ENCODE measurements at regions not wholly inside any gene's neighbourhood (a gene's known extent, or its start where the extent isn't known, plus 50 kb on each side); places are given as distances from the start of the nearest gene placed in this dataset.
"Not testable (repeated sequence)": the region's sequence is repeated elsewhere in the genome, so short reads cannot be mapped to it uniquely, and the experiment has no call there.

DNA sequence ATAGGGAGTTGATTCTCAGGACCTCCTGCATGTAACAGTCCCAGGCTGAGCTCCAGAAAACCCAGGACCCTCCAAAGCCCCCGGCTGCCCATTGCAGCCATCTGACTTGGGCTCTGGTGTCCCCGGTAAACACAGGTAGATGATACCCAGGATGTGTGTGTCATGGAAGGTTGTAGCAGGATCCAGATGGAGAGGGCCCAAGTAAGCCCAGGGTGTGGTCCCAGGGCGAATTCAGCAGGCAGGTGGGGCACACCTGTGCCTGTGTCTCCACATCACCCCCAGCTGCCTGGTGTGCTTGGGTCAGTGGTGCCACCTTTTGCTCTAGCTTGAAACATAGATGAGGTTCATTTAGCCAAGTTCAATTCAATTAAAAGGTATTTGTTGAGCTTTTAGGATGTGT, 524.1 kb downstream of the GLRX3 start:
- no peak for DNase-seq (ENCODE audit: low read depth)

DNA sequence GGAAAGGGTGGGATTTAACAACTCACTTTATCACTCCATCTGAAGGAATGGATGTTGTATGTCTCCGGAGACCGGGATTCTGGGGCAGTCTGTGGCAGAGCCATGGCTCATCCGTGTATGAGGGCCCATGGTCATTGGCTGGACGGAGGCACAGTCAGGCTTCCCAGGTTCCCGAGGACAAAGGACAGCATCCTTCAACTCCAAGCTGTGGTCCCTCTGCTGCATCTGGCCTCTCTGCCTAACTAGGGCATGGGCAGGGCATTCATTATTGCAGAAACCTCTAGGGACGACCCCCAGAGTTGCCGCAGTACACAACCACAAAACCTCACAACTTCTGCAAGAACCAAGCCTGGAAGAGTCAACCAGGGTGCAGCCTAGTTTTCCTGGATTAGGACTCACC, 525.2 kb downstream of the GLRX3 start:
- no peak for DNase-seq (ENCODE audit: low read depth)

DNA sequence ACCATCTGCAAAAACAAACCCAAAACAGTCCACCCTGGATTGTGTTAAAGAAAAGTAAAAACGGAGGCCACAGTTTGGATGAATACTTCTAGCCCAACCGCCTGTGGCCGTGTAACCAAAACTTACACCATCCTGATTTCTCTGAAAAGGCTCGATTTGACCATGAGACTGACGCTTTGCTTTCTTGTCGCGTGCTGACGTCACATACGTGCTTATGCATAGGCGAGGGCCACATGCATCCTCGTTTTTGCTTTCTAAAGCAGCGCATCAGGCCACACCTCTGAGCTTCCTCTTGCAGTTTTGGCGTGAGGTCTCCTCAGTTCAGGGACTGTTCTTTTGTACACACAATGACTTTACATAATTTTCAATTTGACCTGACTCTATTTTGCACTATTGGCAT, 526.6 kb downstream of the GLRX3 start:
- DNase-seq (ENCODE audit: low read depth) = no peak

DNA sequence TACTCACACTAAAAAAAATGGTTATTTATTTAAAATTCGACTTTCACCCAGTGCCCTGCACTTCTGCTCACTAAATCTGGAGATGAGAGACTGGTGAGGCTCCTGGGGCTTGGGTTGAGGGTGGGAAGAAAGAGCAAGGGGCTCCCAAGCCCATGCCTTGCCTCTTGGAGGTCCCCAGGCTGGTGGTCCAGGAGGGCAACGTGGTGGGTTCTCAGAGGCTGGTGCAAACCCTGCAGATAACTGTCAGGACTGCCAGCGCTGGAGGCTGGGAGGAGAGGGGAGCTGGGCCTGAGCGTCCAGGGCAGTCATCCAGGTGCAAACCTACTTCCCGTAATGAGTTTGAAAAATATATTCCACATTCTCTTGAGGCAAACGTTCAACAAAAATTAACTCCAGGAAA, 528.3 kb downstream of the GLRX3 start:
- no peak for DNase-seq (ENCODE audit: low read depth)

DNA sequence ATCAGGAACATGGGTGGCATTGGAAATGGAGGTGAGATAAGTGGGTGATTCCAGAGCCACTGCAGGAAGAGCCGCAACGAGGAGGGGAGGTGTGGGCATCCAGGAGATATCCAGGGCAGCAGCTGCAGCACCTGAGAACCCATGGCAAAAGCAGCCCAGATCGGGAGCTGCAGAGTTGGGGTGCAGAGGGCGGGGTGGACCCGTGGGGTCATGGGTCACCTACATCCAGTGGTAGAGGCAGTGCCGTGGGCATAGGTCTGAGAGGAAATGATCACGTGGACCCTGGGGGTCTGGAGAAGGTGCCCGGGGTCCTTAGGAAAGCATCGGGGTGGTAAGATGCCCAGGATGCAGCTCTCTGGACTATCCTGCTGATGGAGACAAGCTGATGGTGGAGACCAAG, 530.0 kb downstream of the GLRX3 start:
- no peak for DNase-seq (ENCODE audit: low read depth)

DNA sequence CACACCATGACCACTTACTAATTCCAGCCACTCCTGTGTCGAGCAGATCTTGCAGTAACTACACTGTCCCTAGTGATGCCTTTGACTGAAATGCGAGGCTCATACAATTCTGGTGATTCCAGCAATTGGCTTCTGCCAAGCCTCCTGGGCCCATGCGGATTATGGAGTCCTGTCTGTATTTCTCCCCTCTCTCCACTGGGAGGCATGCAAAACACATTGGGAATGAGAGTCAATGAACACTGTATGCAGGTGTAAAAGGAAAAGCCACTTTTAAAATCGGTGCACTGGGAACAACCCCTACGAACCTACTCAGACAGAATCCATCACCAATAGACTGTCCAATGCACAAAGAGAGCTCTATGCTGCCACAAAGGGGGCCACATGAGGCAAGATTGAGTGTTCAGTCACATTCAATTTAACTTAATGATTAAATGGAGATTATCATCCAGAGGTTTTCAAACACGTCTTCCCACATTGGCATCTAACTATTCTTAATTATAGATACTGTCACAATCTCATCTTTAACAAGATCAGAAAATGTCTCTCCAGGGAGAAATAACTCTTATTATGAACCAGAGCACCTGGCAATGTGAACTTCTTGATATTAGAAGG, 550.6 kb downstream of the GLRX3 start:
- no peak for DNase-seq (ENCODE audit: low read depth)

DNA sequence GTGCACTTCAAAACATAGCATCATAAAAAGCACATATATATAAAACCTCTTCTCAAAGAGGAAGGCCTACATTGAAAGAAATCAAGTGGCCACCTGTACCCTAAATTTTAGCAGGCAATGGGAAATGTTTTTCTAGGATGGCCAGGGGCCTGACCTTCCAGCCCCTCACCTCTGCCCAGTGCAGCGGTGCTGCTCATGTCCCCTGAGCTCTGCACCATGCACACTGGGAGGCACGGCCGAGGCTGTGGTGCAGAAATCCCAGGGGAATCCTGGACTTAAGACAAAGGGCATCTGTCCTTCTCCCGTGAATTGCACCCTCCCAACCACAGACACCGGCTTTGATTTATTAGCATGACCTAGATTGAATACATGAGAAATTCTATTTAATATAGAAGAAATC, 551.4 kb downstream of the GLRX3 start:
- DNase-seq (ENCODE audit: low read depth) = no peak

DNA sequence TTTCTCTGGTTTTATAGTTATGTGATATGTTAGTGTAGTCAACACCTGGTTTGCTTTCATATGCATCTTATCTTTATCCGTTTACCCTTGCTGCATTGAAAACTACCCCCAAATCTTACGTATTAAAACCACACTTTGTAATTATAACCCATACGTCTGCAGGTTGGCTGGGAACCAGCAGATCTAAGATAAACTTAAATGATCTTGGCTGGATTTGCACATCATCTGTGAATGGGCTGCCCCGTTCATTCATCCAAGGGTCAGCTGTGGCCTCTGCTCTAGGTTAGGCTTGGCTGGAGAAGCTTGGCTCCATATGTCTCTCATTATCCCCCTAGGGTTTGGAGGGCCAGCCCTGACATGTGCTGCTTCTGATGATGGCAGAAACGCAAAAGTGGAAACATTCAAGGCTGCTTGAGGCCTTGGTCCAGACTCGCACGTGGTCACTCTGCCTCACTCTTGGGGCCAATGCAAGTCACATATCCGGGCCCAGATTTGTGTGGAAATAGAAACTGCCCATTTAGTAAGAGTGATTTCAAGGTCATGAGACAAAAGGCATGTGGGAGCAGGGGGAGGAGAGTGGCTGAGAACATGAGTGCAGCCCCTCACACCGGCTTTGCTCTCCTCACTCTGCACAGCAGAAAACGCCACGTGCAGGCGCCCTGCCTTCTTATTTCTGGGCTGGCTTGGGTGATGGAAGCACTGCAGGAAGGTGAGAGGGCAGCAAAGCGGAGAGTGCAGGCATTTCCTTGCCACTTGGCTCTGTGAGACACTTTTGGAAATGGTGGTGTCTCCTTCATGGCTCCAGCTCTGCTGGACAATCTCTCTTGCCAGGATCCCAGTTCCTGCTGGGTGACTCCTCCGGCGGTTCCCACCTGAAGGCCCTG, 553.8 kb downstream of the GLRX3 start:
- DNase-seq (ENCODE audit: low read depth) = no peak

DNA sequence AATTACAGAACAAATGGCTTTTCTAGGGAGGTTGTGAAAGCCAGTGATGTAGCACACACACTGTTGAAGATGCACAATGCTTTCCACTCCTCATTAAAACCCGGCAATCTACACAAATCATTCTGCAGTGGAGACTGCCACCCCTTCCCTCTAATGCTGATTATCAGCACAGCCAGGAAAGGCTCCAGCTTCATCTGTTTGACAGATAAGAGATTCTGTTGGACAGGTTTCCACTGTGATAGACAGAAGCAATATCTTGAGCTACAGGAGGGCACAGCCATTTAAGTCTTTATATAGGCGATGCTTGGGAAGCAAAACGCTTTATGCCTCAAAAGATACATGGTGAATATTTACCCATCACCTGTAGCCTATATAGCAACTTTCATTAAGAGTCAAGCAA, 555.6 kb downstream of the GLRX3 start:
- DNase-seq (ENCODE audit: low read depth) = no peak

DNA sequence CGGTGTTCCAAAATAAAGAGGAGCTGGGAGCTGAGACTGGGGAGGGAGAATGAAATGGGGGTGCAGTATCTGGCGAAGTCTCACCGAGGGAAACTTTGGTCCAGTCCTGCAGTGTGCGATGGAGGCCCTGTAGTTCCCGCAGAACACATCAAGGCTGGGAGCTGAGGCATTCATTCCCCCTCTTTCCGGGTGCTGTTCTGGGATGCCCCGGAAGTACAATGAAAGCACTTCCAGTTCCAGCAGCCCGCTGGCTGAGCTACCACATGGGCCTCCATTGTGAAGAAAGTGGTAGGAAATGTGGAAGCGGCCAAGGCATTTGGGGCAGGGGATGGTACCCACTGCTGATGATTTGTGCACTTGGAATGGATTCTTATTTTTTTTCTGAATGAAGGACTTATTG, 560.7 kb downstream of the GLRX3 start:
- no peak for DNase-seq (ENCODE audit: low read depth)

DNA sequence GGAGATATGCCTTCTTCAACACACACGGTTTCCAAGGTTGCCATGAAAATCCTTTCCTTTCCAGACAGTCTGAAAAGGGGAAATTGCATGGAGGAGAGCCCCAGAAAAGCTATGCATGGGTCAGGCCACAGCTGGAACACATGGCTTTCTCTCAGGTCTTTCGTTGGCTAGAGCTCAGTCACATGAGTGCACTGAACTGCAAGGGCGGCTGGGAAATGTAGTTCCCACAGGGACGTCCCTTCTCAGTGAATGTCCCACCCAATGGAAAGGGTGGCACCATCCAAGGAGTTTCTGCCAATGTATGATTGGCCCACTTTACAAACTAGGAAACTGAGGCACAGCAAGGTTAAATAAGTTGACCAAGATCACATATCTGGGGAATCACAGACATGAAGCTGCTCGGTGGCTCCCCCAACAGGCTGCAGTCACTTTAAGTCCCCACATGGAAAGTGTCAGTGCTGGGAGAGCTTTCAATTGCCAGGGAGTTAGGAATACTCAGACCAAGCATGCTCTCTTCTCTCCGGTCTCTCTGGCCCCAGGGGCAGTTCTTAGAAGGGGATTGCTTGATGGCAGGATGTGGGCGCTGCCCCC, 571.3 kb downstream of the GLRX3 start:
- DNase-seq (ENCODE audit: low read depth) = no peak

DNA sequence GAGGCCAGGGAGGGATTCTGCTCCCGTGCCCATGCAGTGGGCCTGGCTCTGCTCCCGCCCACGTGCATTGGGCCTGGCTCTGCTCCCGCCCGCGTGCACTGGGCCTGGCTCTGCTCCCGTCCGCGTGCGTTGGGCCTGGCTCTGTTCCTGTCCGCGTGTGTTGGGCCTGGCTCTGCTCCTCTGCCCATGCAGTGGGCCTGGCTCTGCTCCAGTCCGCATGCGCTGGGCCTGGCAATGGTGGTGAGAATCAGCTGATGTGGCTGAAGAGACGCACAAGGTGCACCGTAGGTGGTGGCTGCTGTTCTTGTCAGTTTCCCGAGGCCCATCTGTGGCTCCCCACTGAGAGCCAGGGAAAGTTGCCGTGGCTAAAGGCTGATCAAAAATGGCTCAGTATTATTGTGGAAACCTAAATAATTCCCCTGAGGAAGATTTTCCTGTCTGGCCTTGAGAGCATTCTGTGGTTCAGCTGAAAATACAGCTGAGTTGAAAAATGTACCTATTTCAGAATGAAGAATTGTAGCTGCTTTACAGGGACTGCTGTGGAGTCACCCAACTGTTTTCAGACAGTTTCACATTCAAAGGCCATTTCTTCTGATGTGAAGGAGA, 572.4 kb downstream of the GLRX3 start:
- DNase-seq (ENCODE audit: low read depth) = no peak

DNA sequence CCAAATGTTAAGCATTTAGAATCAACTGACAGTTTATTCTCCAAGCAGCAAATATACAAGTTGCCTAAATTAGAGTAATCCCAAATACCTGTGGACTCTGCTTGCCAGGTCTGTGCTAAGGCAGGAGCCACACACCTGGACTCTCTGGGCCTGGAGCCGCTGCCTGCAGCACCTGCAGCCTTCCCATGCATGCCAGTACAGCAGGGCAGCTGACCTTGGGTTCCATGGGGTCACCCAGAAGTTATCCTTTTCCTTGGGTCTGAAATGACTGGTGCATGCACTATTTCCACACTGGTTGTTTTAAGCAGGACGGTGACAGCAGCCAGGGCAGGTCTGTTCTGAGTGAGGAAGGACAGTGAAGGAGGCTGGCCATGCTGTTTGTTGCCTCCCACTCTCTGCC, 573.2 kb downstream of the GLRX3 start:
- no peak for DNase-seq (ENCODE audit: low read depth)

DNA sequence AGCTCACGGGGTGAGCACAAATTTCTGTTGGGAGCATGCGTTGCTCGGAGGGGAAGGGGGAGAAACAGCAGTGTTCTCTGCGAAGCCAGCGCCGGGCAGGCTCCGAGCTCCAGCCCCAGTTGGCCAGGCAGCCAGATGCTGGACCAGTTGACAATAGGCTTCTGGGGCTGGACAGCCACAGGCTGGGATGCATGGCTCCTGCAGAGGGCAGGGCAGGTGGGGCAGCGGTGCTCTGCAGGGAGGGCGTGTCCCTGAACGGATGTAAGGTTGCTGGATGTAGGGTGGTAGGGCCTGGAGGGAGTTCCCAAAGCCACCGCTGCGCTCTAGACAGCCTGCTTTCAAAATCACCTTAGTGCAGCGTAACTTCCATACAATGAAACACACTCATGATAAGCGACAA, 574.9 kb downstream of the GLRX3 start:
- no peak for DNase-seq (ENCODE audit: low read depth)

DNA sequence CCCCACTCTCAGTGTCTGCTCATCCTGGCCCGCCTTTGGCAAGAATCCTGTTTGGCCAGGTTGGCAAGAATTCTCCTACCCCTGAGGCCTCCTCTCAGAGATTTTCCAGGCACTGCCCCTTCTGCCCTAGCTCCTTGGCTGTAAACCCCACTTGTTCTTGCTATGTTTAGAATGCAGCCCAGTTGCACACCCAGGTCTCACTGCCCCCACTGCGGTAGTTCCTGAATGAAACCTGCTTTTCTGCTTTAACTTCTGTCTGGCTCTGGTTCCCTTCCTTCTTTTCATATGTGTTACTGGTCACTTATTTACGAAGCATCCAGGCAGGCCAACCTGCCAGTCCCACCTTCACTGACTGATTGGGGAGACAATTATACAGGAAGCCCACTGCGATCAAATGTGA, 576.9 kb downstream of the GLRX3 start:
- DNase-seq (ENCODE audit: low read depth) = no peak

DNA sequence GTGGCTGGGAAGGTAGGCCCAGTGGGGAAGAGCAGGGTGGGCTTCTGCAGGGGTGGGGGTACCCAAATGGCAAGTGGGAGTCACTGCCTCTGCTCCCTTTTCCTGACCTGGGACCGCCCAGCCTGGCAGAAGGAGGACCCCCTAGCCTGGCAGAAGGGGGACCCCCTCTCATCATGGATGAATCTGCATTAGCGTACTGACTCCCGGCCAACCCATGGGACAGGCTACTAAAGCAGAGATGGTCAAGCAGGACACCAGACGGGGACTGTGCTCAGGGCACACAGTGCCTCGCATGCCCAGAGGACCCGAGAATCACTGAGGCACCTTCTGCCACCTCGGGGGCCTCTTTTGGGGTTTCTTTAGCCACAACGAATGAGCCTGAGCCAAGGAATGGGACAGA, 577.5 kb downstream of the GLRX3 start:
- DNase-seq (ENCODE audit: low read depth) = no peak

DNA sequence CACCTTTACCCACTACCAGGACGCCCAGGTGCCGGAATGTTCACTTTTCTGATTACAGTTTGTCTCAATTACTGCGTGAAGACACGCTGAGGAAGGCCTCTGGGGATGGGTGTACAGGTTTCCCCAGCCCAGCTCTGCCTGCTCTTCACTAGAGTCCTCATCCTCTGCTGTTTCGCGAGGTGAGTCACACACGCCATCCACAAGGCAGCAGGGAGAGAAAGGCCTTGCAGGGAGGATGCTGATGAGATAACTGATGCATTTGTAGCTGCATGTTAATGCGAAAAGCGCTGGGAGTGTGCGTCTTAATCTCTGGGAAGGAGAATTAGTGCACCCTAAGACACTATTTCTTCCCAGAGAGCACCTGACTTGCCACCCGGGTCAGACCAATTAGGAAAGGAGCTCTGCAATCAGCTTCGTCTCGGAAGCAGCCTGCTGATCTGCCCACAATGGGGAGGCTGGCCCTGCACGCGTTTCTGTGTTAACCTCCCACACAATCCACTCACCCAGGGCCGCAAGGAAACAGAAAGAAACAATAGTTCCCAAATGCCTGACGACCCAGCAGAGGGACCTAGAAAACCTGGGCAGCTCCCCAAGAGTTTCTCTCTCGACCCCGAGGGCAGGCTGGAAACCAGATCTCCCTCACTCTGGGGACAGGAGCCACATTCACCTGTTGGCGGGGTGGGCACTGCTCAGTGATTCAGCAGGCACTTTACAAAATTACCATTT, 578.7 kb downstream of the GLRX3 start:
- no peak for DNase-seq (ENCODE audit: low read depth)

DNA sequence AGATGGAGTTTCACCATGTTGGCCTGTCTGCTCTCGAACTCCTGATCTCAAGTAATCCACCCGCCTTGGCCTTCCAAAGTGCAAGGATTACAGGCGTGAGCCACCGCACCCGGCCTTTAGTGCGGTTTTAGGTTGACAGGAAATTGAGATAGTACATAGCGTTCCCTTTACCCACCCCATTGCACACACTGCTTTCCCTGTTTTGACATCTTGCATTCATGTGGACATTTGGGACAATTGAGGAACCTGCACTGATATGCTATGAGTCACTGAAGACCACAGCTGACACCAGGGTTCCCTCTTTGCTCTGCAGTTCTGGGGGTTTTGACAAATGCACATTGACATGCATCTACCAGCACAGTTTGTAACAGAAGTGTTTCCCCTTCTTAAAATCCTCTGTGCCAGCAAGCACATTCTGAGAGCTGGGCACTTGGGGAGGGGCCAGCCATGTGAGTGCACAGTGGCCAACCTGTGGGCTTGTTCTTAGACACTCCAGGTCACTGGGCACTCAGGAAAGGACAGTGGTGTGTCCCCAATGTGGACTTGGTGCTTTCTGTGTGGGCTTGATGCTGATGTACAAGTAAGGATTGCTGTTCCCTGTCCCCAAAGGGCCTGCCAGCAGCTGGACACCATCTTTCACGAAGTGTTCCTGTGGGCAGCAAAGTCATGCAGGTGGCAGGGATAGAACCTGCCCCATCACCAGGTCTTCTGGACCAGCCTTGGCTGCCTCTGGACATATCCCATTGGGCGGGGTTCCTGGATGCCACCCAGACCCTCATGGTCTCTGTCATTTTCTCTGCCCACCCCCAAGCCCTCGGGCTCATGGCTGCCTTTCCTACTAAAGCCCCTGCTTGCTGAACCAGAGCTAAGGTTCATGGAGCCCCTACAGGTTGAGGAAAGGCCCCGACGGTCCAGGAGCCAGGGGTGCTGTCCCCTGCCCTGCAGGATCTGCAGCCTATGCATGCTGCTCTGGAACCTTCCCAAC, 579.8 kb downstream of the GLRX3 start:
- DNase-seq (ENCODE audit: low read depth) = no peak

DNA sequence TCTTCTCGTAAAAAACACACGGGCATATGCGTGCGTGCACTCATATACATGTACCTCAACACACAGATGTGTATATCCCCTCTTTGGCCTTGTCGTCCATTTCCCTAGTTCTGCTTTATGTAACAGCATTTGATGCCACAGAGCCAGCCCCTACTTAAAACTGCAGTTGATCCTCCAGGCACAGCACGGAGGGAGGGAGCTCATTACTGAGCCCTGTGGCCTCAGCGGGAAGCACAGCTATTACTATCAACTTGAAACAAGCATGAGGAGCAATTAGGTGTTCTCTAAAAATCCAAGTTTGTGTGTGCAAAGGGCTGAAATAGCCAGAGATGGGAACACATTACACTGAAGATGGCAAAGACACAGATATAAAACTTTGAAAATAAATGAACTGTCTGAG, 580.9 kb downstream of the GLRX3 start:
- no peak for DNase-seq (ENCODE audit: low read depth)

DNA sequence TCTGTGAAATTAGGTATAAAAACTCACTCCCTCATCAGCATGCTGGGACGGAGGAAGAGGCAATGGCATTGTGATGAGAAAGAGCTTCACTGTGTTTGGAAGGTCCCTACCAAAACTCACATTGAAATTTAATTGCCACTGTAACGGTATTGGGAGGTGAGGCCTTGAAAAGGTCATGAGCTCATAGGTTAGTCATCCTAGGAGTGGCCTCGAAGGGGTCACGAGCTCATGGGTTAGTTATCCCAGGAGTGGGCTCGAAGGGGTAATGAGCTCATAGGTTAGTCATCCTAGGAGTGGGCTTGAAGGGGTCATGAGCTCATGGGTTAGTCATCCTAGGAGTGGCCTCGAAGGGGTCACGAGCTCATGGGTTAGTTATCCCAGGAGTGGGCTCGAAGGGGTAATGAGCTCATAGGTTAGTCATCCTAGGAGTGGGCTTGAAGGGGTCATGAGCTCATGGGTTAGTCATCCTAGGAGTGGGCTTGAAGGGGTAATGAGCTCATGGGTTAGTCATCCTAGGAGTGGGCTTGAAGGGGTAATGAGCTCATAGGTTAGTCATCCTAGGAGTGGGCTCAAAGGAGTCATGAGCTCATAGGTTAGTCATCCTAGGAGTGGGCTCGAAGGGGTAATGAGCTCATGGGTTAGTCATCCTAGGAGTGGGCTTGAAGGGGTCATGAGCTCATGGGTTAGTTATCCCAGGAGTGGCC, 582.7 kb downstream of the GLRX3 start:
- DNase-seq (ENCODE audit: low read depth) = not testable (repeated sequence)

DNA sequence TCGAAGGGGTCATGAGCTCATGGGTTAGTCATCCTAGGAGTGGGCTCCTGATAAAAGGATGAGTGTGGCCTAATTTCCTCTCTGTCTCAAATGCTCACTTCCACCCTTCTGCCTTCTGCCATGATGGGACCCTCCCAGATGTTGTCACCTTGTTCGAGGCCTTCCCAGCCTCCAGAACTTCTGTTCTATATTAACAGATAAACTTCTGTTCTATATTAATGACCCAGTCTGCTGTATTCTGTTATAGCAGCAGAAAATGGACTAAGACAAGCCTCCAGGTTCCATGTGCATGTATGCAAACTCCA, 583.2 kb downstream of the GLRX3 start:
- DNase-seq (ENCODE audit: low read depth) = no peak

Data from fibroblast of the conjunctiva (primary cell).